PC-9 (cell line): ENCODE measurements at regions not wholly inside any gene's neighbourhood (a gene's known extent, or its start where the extent isn't known, plus 50 kb on each side); places are given as distances from the start of the nearest gene placed in this dataset.
"Not testable (repeated sequence)": the region's sequence is repeated elsewhere in the genome, so short reads cannot be mapped to it uniquely, and the experiment has no call there.

Source experiments
- BruUV-seq: library from RNA; stranded (reverse); fragments of 400-500 nt; replicated peaks from 2 replicates; lab custom pipeline; 2021; lab: Mats Ljungman, UMichigan
- CTCF ChIA-PET: fragments of 300-600 bp; sonication (Branson Sonifier 250); formaldehyde crosslinking; loops from one replicate; lab custom pipeline; 2022; ENCODE audit warnings: antibody characterized with exemption; lab: Charles Lee
- POLR2A ChIA-PET: fragments of 300-600 bp; sonication (Branson Sonifier 250); formaldehyde crosslinking; loops from one replicate; lab custom pipeline; 2022; ENCODE audit warnings: antibody characterized with exemption; ENCODE audit not compliant: unreplicated experiment; lab: Charles Lee
- DNase-seq, 2 experiments: peaks; one replicate each; pipeline versions ENCODE4 v3.0.0 to v3.0.0-alpha.2; 2015 to 2022; ENCODE audit warnings: mixed read lengths in 1 of 2
- H2AFZ ChIP-seq: fragments of 200-600 bp; sonication (generic); 2 replicates; pipeline ENCODE4 v1.8.1; 2017; ENCODE audit warnings: antibody characterized with exemption
- H3F3A ChIP-seq: fragments of 200-600 bp; sonication (generic); 2 replicates; pipeline ENCODE4 v1.8.1; 2017; ENCODE audit warnings: antibody characterized with exemption, mild to moderate bottlenecking, low read depth; ENCODE audit not compliant: insufficient read depth
- H3K27ac ChIP-seq: fragments of 200-600 bp; sonication (generic); 2 replicates; pipeline ENCODE4 v1.6.1; 2016; ENCODE audit warnings: mixed run types
- H3K27me3 ChIP-seq: fragments of 200-600 bp; sonication (generic); 2 replicates; pipeline ENCODE4 v1.6.1; 2016; ENCODE audit warnings: low read depth, mixed run types; ENCODE audit not compliant: insufficient read depth
- H3K36me3 ChIP-seq: fragments of 200-600 bp; sonication (generic); 2 replicates; pipeline ENCODE4 v1.6.1; 2016; ENCODE audit warnings: low read depth, mixed run types
- H3K4me1 ChIP-seq: fragments of 200-600 bp; sonication (generic); replicated peaks from 2 replicates; pipeline ENCODE4 v1.6.1; 2016; ENCODE audit warnings: mixed run types; ENCODE audit not compliant: insufficient read depth
- H3K4me2 ChIP-seq: fragments of 200-600 bp; sonication (generic); 2 replicates; pipeline ENCODE4 v1.6.1; 2017; ENCODE audit warnings: mixed run types
- H3K4me3 ChIP-seq: fragments of 200-600 bp; sonication (generic); 2 replicates; pipeline ENCODE4 v1.6.1; 2016; ENCODE audit warnings: mixed run types
- H3K79me2 ChIP-seq: fragments of 200-600 bp; sonication (generic); 2 replicates; pipeline ENCODE4 v1.6.1; 2017; ENCODE audit warnings: low read depth, mixed run types
- H3K9me2 ChIP-seq: fragments of 200-600 bp; sonication (generic); 2 replicates; pipeline ENCODE4 v1.8.1; 2017; ENCODE audit warnings: mild to moderate bottlenecking; ENCODE audit not compliant: insufficient read depth
- H3K9me3 ChIP-seq: fragments of 200-600 bp; sonication (generic); 2 replicates; pipeline ENCODE4 v1.8.1; 2016; ENCODE audit warnings: low read depth; ENCODE audit not compliant: insufficient read depth
- H4K20me1 ChIP-seq: fragments of 200-600 bp; sonication (generic); 2 replicates; pipeline ENCODE4 v1.8.1; 2017; ENCODE audit not compliant: insufficient read depth
- EZH2 ChIP-seq: fragments of 200-600 bp; sonication (generic); IDR thresholded peaks from 2 replicates; pipeline ENCODE4 v1.8.0; 2017; ENCODE audit warnings: antibody characterized with exemption, low read depth
- intact Hi-C: fragments of 100-400 bp; cut with micrococcal nuclease; formaldehyde crosslinking; loops from one replicate; pipeline ENCODE4 v1.10.0; 2022; ENCODE audit not compliant: unreplicated experiment
- TF ChIP-seq, protein P1 (sequence below): fragments of 200-600 bp; sonication (generic); conservative IDR thresholded peaks from 2 replicates; pipeline ENCODE4 v1.6.1; 2017; ENCODE audit warnings: mixed run types, antibody characterized with exemption, mild to moderate bottlenecking, moderate library complexity

DNA sequence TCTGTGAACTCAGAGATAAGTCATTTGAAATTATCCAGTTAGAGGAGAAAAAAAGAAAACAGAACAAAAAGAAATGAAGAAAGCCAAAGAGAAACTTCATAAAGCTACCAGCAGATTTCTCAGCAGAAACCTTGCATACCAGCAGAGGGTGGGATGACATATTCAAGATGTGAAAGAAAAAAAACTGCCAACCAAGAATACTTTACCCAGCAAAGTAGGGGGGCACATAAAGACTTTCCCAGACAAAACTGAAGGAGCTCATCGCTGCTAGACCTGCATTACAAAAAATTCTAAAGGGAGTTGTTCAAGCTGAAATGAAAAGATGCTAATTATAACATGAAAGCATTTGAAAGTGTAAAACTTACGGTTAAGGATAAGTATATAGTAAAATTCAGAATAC is 246.3 kb downstream of the FNDC1 start:
- CTCF ChIA-PET: no interaction called here
- no peaks in the 10 kb centered on the region for H3K79me2 ChIP-seq
- H2AFZ ChIP-seq: no peak overlapping the region
- TF ChIP-seq, protein P1, sequence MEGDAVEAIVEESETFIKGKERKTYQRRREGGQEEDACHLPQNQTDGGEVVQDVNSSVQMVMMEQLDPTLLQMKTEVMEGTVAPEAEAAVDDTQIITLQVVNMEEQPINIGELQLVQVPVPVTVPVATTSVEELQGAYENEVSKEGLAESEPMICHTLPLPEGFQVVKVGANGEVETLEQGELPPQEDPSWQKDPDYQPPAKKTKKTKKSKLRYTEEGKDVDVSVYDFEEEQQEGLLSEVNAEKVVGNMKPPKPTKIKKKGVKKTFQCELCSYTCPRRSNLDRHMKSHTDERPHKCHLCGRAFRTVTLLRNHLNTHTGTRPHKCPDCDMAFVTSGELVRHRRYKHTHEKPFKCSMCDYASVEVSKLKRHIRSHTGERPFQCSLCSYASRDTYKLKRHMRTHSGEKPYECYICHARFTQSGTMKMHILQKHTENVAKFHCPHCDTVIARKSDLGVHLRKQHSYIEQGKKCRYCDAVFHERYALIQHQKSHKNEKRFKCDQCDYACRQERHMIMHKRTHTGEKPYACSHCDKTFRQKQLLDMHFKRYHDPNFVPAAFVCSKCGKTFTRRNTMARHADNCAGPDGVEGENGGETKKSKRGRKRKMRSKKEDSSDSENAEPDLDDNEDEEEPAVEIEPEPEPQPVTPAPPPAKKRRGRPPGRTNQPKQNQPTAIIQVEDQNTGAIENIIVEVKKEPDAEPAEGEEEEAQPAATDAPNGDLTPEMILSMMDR: no peak
- no peak for TF ChIP-seq EZH2
- H3K27ac ChIP-seq: no peak overlapping the region
- H3K9me3 ChIP-seq: no peaks in the 10 kb centered on the region
- H3K4me2 ChIP-seq: no peak overlapping the region
- no peaks in the 10 kb centered on the region for H3F3A ChIP-seq
- H3K4me1 ChIP-seq: no peaks in the 10 kb centered on the region
- 0 out of 2 replicates have a peak, but pooled peaks cover 4% of the 10 kb centered on the region for H3K27me3 ChIP-seq
- POLR2A ChIA-PET: no interaction called here
- H3K36me3 ChIP-seq: no peaks in the 10 kb centered on the region
- intact Hi-C loops: no loop called here
- BruUV-seq: no TSS peak
- no peaks in the 10 kb centered on the region for H4K20me1 ChIP-seq
- no peaks in the 10 kb centered on the region for H3K9me2 ChIP-seq
- no peak overlapping the region for H3K4me3 ChIP-seq
- DNase-seq: no peak

DNA sequence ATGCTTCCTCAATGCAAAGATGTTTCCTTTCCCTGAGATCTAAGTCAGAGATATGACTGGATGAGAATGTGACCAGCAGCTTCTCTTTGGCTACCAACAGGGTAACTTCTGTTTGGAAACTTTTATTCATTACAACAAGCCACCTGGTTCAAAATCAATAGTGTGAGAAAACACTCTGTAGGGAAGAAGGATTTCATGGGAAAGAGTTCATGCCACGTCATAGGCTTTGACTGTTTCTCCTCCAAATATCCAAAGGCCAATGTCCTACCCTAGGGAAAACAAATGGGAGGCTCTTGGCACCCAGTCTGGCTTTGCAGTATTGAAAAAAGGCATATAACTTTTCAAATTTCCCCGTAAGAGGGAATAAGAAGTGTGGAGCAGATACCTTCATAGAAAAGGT is 245.5 kb downstream of the FNDC1 start:
- H4K20me1 ChIP-seq: no peaks in the 10 kb centered on the region
- H3K9me3 ChIP-seq: no peaks in the 10 kb centered on the region
- H3K27ac ChIP-seq: no peak overlapping the region
- H3F3A ChIP-seq: no peaks in the 10 kb centered on the region
- ChIA-PET CTCF (no interaction called here), POLR2A (no interaction called here)
- no TSS peak for BruUV-seq
- H3K4me3 ChIP-seq: no peak overlapping the region
- intact Hi-C loops: no loop called here
- no peaks in the 10 kb centered on the region for H3K9me2 ChIP-seq
- H3K36me3 ChIP-seq: no peaks in the 10 kb centered on the region
- H2AFZ ChIP-seq: no peak overlapping the region
- H3K4me2 ChIP-seq: no peak overlapping the region
- no peaks in the 10 kb centered on the region for H3K79me2 ChIP-seq
- TF ChIP-seq, protein P1: no peak
- H3K27me3 ChIP-seq: 0 out of 2 replicates have a peak, but pooled peaks cover 4% of the 10 kb centered on the region
- DNase-seq: no peak
- no peaks in the 10 kb centered on the region for H3K4me1 ChIP-seq

DNA sequence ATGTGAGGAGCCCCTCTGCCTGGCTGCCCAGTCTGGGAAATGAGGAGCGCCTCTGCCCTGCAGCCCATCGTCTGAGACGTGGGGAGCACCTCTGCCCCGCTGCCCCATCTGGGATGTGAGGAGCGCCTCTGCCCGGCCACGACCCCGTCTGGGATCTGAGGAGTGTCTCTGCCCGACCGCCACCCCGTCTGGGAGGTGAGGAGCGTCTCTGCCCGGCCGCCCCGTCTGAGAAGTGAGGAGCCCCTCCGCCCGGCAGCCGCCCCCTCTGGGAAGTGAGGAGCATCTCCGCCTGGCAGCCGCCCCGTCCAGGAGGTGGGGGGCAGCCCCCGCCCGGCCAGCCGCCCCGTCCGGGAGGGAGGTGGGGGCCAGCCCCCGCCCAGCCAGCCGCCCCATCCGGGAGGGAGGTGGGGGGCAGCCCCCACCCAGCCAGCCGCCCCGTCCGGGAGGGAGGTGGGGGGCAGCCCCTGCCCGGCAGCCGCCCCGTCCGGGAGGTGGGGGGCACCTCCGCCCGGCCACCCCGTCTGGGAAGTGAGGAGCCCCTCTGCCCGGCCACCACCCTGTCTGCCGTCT is 238.1 kb downstream of the FNDC1 start:
- H4K20me1 ChIP-seq, H3K4me3 ChIP-seq, H3K4me2 ChIP-seq, H3F3A ChIP-seq, DNase-seq, H3K79me2 ChIP-seq, H3K9me3 ChIP-seq, H3K36me3 ChIP-seq, CTCF ChIA-PET, H3K4me1 ChIP-seq, H2AFZ ChIP-seq, intact Hi-C loops, POLR2A ChIA-PET, H3K27me3 ChIP-seq, H3K9me2 ChIP-seq, H3K27ac ChIP-seq, BruUV-seq: not testable (repeated sequence)

DNA sequence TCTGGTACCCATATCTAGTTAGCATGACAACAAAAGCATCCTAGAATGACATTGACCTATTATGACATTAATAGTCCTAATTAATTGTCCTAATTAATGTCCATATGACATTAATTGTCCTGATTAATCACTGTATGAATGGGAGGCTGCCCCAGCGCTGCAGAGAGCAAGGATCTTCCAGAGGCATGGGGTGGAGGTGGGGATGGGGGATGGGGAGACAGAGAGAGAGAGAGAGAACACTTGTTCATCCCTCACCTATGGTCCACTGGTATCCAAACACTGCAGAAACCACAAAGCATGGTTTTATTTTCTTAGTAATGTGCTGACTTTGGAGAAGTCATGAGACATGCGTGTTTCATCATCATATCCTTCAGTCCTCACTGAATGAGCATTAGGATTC is 235.1 kb downstream of the FNDC1 start:
- ChIA-PET POLR2A (no interaction called here), CTCF (no interaction called here)
- Histone ChIP-seq H3K9me2 (no peaks in the 10 kb centered on the region), H3K27me3 (peaks cover 16% of the 10 kb centered on the region; the same call in 1 of the 2 replicates), H3F3A (no peaks in the 10 kb centered on the region), H3K36me3 (no peaks in the 10 kb centered on the region), H3K4me2 (no peak overlapping the region), H3K79me2 (no peaks in the 10 kb centered on the region), H3K4me1 (no peaks in the 10 kb centered on the region), H3K4me3 (no peak overlapping the region), H2AFZ (no peak overlapping the region), H3K27ac (no peak overlapping the region), H4K20me1 (no peaks in the 10 kb centered on the region), H3K9me3 (no peaks in the 10 kb centered on the region)
- intact Hi-C loops: no loop called here
- BruUV-seq: no TSS peak
- TF ChIP-seq, protein P1: no peak
- DNase-seq: no peak
